ENCODE measurements at regions not wholly inside any gene's neighbourhood (a gene's known extent, or its start where the extent isn't known, plus 50 kb on each side); places are given as distances from the start of the nearest gene placed in this dataset.

- POLR2A ChIA-PET (ENCODE audit: low non-redundant PET) = no interaction called here
- intact Hi-C loops (cut with micrococcal nuclease; ENCODE audit: unreplicated experiment) = loop anchor here (10.0 kb wide), 1 partner anchor 171 kb away; no protein-coding TSS in a partner anchor
- H3K4me1 ChIP-seq (ENCODE audit: insufficient read depth, low read length, poor library complexity, severe bottlenecking) = peaks cover 7% of the 10 kb centered on the region
- peak overlapping the region; percentile 50 for H3K27ac ChIP-seq (ENCODE audit: low read depth, low read length, poor library complexity, severe bottlenecking)
- no peaks in the 10 kb centered on the region for H3K9me3 ChIP-seq (ENCODE audit: low read depth, low read length, poor library complexity, severe bottlenecking)
- H3K4me3 ChIP-seq (ENCODE audit: low read depth, low read length, poor library complexity, severe bottlenecking) = no peak overlapping the region
- BruUV-seq (replicated peaks) = no TSS peak
- TF ChIP-seq CTCF (conservative IDR thresholded peaks at IDR 0.05; ENCODE audit: low read depth, low read length) = no peak
- no peak for TF ChIP-seq EZH2 (IDR thresholded peaks at IDR 0.05; ENCODE audit: borderline replicate concordance, low read depth, low read length, poor library complexity, severe bottlenecking)
- peak; percentile 68 for DNase-seq (ENCODE audit: low spot score)
- CTCF ChIA-PET = no interaction called here
- H3K27me3 ChIP-seq (replicated peaks; ENCODE audit: insufficient read depth, low read depth, low read length, poor library complexity) = no peaks in the 10 kb centered on the region
- no peaks in the 10 kb centered on the region for H3K36me3 ChIP-seq (ENCODE audit: insufficient read depth, low read length, poor library complexity, severe bottlenecking)
Observed at GRCh38 chr4:55175779-55176231, 50.4 kb upstream of the KDR start.

GRCh38 chr4:55176497-55176896 is 51.1 kb upstream of the KDR start:
- H3K9me3 ChIP-seq (ENCODE audit: low read depth, low read length, poor library complexity, severe bottlenecking) = no peaks in the 10 kb centered on the region
- no peak overlapping the region for H3K4me3 ChIP-seq (ENCODE audit: low read depth, low read length, poor library complexity, severe bottlenecking)
- peak overlapping the region; percentile 50 for H3K27ac ChIP-seq (ENCODE audit: low read depth, low read length, poor library complexity, severe bottlenecking)
- ChIA-PET POLR2A (ENCODE audit: low non-redundant PET) (no interaction called here), CTCF (no interaction called here)
- intact Hi-C loops (cut with micrococcal nuclease; ENCODE audit: unreplicated experiment) = loop anchor here (10.0 kb wide), 1 partner anchor 172 kb away; no protein-coding TSS in a partner anchor
- peaks cover 7% of the 10 kb centered on the region for H3K4me1 ChIP-seq (ENCODE audit: insufficient read depth, low read length, poor library complexity, severe bottlenecking)
- BruUV-seq (replicated peaks) = no TSS peak
- TF ChIP-seq EZH2 (IDR thresholded peaks at IDR 0.05; ENCODE audit: borderline replicate concordance, low read depth, low read length, poor library complexity, severe bottlenecking) (no peak), CTCF (conservative IDR thresholded peaks at IDR 0.05; ENCODE audit: low read depth, low read length) (no peak)
- H3K27me3 ChIP-seq (replicated peaks; ENCODE audit: insufficient read depth, low read depth, low read length, poor library complexity) = no peaks in the 10 kb centered on the region
- H3K36me3 ChIP-seq (ENCODE audit: insufficient read depth, low read length, poor library complexity, severe bottlenecking) = no peaks in the 10 kb centered on the region
- DNase-seq (ENCODE audit: low spot score) = no peak

- H3K27ac ChIP-seq (ENCODE audit: low read depth, low read length, poor library complexity, severe bottlenecking) = no peak overlapping the region
- no peaks in the 10 kb centered on the region for H3K36me3 ChIP-seq (ENCODE audit: insufficient read depth, low read length, poor library complexity, severe bottlenecking)
- peaks cover 7% of the 10 kb centered on the region for H3K4me1 ChIP-seq (ENCODE audit: insufficient read depth, low read length, poor library complexity, severe bottlenecking)
- no peak for DNase-seq (ENCODE audit: low spot score)
- H3K9me3 ChIP-seq (ENCODE audit: low read depth, low read length, poor library complexity, severe bottlenecking) = no peaks in the 10 kb centered on the region
- CTCF ChIA-PET = no interaction called here
- no peak for TF ChIP-seq EZH2 (IDR thresholded peaks at IDR 0.05; ENCODE audit: borderline replicate concordance, low read depth, low read length, poor library complexity, severe bottlenecking)
- TF ChIP-seq CTCF (conservative IDR thresholded peaks at IDR 0.05; ENCODE audit: low read depth, low read length) = no peak
- intact Hi-C loops (cut with micrococcal nuclease; ENCODE audit: unreplicated experiment) = loop anchor here (10.0 kb wide), 1 partner anchor 173 kb away; no protein-coding TSS in a partner anchor
- H3K4me3 ChIP-seq (ENCODE audit: low read depth, low read length, poor library complexity, severe bottlenecking) = no peak overlapping the region
- POLR2A ChIA-PET (ENCODE audit: low non-redundant PET) = no interaction called here
- no TSS peak for BruUV-seq (replicated peaks)
- no peaks in the 10 kb centered on the region for H3K27me3 ChIP-seq (replicated peaks; ENCODE audit: insufficient read depth, low read depth, low read length, poor library complexity)
Observed at GRCh38 chr4:55177461-55177860, 52.1 kb upstream of the KDR start.

Measured in A673 (cell line).